Ovary (tissue), 3 donors: ENCODE measurements at regions not wholly inside any gene's neighbourhood (a gene's known extent, or its start where the extent isn't known, plus 50 kb on each side); places are given as distances from the start of the nearest gene placed in this dataset.

ENCODE experiments used
- EP300 ChIP-seq: sonication (generic); formaldehyde crosslinking; IDR thresholded peaks from one replicate; pipeline ENCODE4 v1.6.1; 2017; ENCODE audit warnings: antibody characterized with exemption
- POLR2A ChIP-seq: fragments of 450-650 bp; IDR thresholded peaks from one replicate; pipeline ENCODE4 v1.6.1; 2017; ENCODE audit warnings: antibody characterized with exemption, mild to moderate bottlenecking, moderate library complexity
- TF ChIP-seq, protein P1 (sequence below), 3 donors: fragments of 450-650 bp in 2 of 3; fragments of 200-600 bp in 1 of 3; IDR thresholded peaks; one replicate each; pipeline versions ENCODE4 v1.5.1 to v1.8.0; 2016 to 2022; ENCODE audit warnings: antibody characterized with exemption in 3 of 3, mild to moderate bottlenecking in 1 of 3
- donor health status: DM: no; HTN: no; CAD: no.

DNA sequence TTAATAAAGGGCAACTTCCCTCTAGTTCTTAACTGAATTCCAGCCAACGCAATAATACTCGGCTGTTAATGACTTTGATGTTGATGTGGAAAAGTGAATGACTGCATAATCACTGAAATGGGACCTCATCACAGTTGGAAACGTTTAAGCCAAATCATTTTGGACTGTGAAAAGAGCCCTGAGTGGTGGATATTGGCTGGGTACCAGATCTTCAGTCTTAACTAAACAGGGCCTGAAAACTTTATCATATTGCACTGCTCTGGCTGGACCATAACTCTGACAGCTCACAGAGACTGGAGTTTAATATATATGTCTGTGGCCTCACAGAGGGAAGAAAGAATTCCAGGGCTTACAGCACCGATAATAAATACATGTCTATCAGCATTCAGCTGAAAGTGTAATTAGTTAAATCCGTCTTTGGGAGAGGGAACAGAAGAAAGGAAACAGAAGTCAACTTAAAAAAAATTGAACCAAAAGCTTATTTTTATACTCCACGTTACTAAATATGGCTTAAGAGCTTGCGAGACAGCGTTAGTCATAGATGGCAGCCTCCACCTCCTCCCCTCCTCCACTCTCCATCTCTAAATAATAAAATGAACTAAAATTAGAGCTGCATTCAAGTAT, 222.3 kb upstream of the CDIN1 start:
- TF ChIP-seq EP300 (no peak), POLR2A (no peak)
- TF ChIP-seq, protein P1, sequence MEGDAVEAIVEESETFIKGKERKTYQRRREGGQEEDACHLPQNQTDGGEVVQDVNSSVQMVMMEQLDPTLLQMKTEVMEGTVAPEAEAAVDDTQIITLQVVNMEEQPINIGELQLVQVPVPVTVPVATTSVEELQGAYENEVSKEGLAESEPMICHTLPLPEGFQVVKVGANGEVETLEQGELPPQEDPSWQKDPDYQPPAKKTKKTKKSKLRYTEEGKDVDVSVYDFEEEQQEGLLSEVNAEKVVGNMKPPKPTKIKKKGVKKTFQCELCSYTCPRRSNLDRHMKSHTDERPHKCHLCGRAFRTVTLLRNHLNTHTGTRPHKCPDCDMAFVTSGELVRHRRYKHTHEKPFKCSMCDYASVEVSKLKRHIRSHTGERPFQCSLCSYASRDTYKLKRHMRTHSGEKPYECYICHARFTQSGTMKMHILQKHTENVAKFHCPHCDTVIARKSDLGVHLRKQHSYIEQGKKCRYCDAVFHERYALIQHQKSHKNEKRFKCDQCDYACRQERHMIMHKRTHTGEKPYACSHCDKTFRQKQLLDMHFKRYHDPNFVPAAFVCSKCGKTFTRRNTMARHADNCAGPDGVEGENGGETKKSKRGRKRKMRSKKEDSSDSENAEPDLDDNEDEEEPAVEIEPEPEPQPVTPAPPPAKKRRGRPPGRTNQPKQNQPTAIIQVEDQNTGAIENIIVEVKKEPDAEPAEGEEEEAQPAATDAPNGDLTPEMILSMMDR (IDR thresholded peaks at IDR 0.05): no peak
